Ovary (tissue), 7 donors: ENCODE measurements at regions not wholly inside any gene's neighbourhood (a gene's known extent, or its start where the extent isn't known, plus 50 kb on each side); places are given as distances from the start of the nearest gene placed in this dataset.

ENCODE experiments used
- DNase-seq, 5 donors: peaks; one replicate each; pipeline ENCODE4 v3.0.0-alpha.2; 2019 to 2020
- H3K27ac ChIP-seq, 2 donors: fragments of 200-600 bp; one replicate each; pipeline versions ENCODE4 v1.5.1 to v1.8.0; 2019 to 2022
- H3K27me3 ChIP-seq: fragments of 200-600 bp; one replicate; pipeline ENCODE4 v1.8.0; 2022
- H3K36me3 ChIP-seq: fragments of 200-600 bp; sonication (generic); one replicate; pipeline ENCODE4 v1.5.1; 2019
- H3K4me1 ChIP-seq: one replicate; pipeline ENCODE4 v1.8.1; 2013; ENCODE audit warnings: mild to moderate bottlenecking, moderate library complexity; ENCODE audit not compliant: insufficient read depth
- H3K4me3 ChIP-seq: fragments of 200-600 bp; sonication (generic); one replicate; pipeline ENCODE4 v1.5.1; 2017
- H3K9me3 ChIP-seq, 2 donors: fragments of 200-600 bp in 1 of 2; sonication (generic) in 1 of 2; one replicate each; pipeline versions ENCODE4 v1.5.1 to v1.8.1; 2013 to 2019; ENCODE audit warnings: mild to moderate bottlenecking in 1 of 2, moderate library complexity in 1 of 2
- CTCF ChIP-seq, 3 donors: fragments of 450-650 bp in 2 of 3; fragments of 200-600 bp in 1 of 3; IDR thresholded peaks; one replicate each; pipeline versions ENCODE4 v1.5.1 to v1.8.0; 2016 to 2022; ENCODE audit warnings: antibody characterized with exemption in 3 of 3, mild to moderate bottlenecking in 1 of 3
- EP300 ChIP-seq: sonication (generic); formaldehyde crosslinking; IDR thresholded peaks from one replicate; pipeline ENCODE4 v1.6.1; 2017; ENCODE audit warnings: antibody characterized with exemption
- POLR2A ChIP-seq: fragments of 450-650 bp; IDR thresholded peaks from one replicate; pipeline ENCODE4 v1.6.1; 2017; ENCODE audit warnings: antibody characterized with exemption, mild to moderate bottlenecking, moderate library complexity
- WGBS, 3 donors: extraction: QIAGEN DNeasy Blood & Tissue Kit in 1 of 3; methylation state at CpG; one replicate each; pipeline versions ENCODE4 v1.1.5 to v1.1.7; 2013 to 2017; 5-methylcytosine and 5-hydroxymethylcytosine counted together
- intact Hi-C, 4 donors: fragments of 100-400 bp; cut with DNase I; formaldehyde crosslinking; loops; one replicate each; pipeline versions ENCODE4 v1.11.0 to v1.15.1; 2022 to 2023
- donor health status: DM: no; HTN: no; CAD: no; lungs with moderate emphysema.
- donor health status: DM: no; HTN: no; CAD: no.
- donor health status: Bipolar disorder and iron deficiency.
- donor health status: DM: no; HTN: no; CAD: no.
- donor health status: DM: yes; HTN: yes; CAD: no.

DNA sequence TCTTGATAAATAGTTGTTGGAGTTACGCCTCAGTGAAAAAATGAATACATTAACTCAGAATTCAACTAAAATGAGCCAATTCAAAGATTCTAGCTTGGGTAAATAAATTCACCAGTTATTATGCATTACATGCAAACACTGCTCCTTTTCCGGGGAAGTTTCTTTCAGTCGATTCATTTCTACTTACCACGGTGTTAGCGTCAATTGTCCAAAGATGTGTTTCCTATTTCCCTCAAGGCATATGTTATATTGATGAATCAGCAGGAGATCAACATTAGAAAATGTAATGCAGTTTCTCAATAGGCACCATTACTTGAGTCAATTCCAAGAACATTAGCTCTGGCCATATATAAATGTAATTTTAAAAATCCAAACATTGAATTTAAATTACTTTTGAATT is 517.7 kb downstream of the OTOL1 start:
- Histone ChIP-seq H3K27me3 (no peaks in the 10 kb centered on the region), H3K4me1 (no peaks in the 10 kb centered on the region), H3K27ac (no peak overlapping the region), H3K36me3 (no peaks in the 10 kb centered on the region), H3K9me3 (no peaks in the 10 kb centered on the region), H3K4me3 (no peak overlapping the region)
- DNase-seq = no peak
- 96 to 98% (median 98%) methylated on average over 5 of the region's 5 CpGs for WGBS, 3 donors
- intact Hi-C loops = no loop called here
- no peak for TF ChIP-seq POLR2A
- TF ChIP-seq EP300 = no peak
- TF ChIP-seq CTCF (IDR thresholded peaks at IDR 0.05) = no peak

- DNase-seq = no peak
- Histone ChIP-seq H3K27me3 (no peaks in the 10 kb centered on the region), H3K4me1 (no peaks in the 10 kb centered on the region), H3K9me3 (no peaks in the 10 kb centered on the region), H3K36me3 (no peaks in the 10 kb centered on the region), H3K4me3 (no peak overlapping the region), H3K27ac (no peak overlapping the region)
- intact Hi-C loops = no loop called here
- TF ChIP-seq CTCF (IDR thresholded peaks at IDR 0.05) (no peak), EP300 (no peak), POLR2A (no peak)
Observed at GRCh38 chr3:162015856-162016255, 519.2 kb downstream of the OTOL1 start.

DNA sequence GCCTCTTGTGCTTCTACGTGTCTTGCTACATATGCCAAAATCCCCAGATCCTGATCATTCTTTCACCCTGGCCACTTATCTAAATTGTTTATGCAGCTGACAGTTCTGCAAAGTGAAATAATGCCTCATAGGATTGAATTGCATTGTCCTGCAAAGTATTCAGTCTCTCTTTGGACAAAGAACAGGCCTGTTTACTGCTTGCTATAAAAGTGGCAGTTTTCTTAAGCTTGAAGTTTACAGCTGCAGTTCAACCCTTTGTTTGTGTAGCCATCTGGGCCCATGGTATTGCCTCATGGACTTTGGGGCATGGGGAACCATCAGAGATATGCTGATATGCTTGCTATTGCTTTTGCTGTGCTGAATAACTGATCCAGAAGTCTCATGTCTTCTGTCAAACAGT is 523.2 kb downstream of the OTOL1 start:
- TF ChIP-seq EP300 (no peak), POLR2A (no peak), CTCF (IDR thresholded peaks at IDR 0.05) (no peak)
- WGBS, 3 donors = 84 to 97% (median 96%) methylated on average over 1 of the region's 1 CpG
- Histone ChIP-seq H3K36me3 (no peaks in the 10 kb centered on the region), H3K9me3 (no peaks in the 10 kb centered on the region), H3K4me3 (no peak overlapping the region), H3K4me1 (no peaks in the 10 kb centered on the region), H3K27me3 (no peaks in the 10 kb centered on the region), H3K27ac (no peak overlapping the region)
- no peak for DNase-seq
- intact Hi-C loops = no loop called here

DNA sequence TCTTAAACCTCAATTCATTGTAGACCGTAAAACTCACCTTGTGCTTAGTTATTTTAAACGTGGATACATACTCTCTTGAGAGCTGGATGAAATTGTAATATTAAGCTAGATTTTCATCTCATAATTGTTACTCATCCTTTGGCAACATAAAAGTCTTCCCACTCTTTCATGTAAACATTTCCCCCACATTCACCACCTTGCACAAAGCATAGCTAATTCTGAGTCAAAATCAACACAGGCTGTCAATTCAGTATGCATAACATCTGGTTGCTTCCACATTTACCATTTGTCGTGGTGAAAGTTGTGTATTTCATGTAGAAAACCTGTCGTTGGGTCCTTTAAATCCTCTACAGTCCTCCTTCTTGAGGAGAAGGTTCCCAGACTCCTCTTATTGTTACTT is 524.6 kb downstream of the OTOL1 start:
- 77 to 80% (median 77%) methylated on average over 4 of the region's 4 CpGs for WGBS, 3 donors
- no peaks in the 10 kb centered on the region for H3K9me3 ChIP-seq
- no peak overlapping the region for H3K27ac ChIP-seq
- H3K4me1 ChIP-seq = no peaks in the 10 kb centered on the region
- no peak overlapping the region for H3K4me3 ChIP-seq
- H3K36me3 ChIP-seq = no peaks in the 10 kb centered on the region
- DNase-seq = no peak
- TF ChIP-seq CTCF (IDR thresholded peaks at IDR 0.05) (no peak), POLR2A (no peak), EP300 (no peak)
- H3K27me3 ChIP-seq = no peaks in the 10 kb centered on the region
- intact Hi-C loops = no loop called here

GRCh38 chr3:162022911-162023310 is 526.3 kb downstream of the OTOL1 start:
- no peaks in the 10 kb centered on the region for H3K9me3 ChIP-seq
- H3K36me3 ChIP-seq = no peaks in the 10 kb centered on the region
- H3K27me3 ChIP-seq = no peaks in the 10 kb centered on the region
- no peak overlapping the region for H3K27ac ChIP-seq
- no peak overlapping the region for H3K4me3 ChIP-seq
- WGBS, 3 donors = 74 to 81% (median 75%) methylated on average over 2 of the region's 2 CpGs
- no peaks in the 10 kb centered on the region for H3K4me1 ChIP-seq
- no peak for DNase-seq
- intact Hi-C loops = no loop called here
- TF ChIP-seq EP300 (no peak), CTCF (IDR thresholded peaks at IDR 0.05) (no peak), POLR2A (no peak)
